ENCODE measurements at regions not wholly inside any gene's neighbourhood (a gene's known extent, or its start where the extent isn't known, plus 50 kb on each side); places are given as distances from the start of the nearest gene placed in this dataset.

DNA sequence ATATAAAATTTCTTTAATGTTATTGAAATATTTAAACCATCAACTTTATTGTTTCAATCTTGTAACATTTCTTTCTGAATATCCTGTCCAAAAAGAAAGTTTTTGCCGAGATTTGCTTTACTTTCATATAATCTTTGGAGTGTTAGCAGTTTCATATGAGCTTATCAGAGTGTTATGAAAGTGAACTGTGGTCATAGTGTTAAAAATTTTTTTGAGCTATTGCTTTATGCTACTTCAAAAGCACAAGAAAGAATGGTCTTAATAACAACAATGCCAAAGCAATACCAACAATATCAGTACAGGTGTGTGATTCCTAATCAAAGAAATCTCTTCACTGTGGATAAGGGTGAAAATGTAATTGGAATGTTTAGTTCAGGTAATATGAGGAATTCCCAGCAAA lies 1994.9 kb upstream of the FLRT2 start:
- Histone ChIP-seq H3K4me3 (ENCODE audit: low read length in 2 of 2) (no peak overlapping the region), H3K36me3 (ENCODE audit: control insufficient read depth in 2 of 2, insufficient read depth in 2 of 2, low read length in 1 of 2) (no peaks in the 10 kb centered on the region), H3K4me1 (ENCODE audit: control insufficient read depth in 2 of 2, insufficient read depth in 2 of 2, low read length in 2 of 2) (no peaks in the 10 kb centered on the region), H3K27ac (ENCODE audit: low read depth in 1 of 2, low read length in 1 of 2) (no peak overlapping the region), H3K27me3 (ENCODE audit: control insufficient read depth in 2 of 2, insufficient read depth in 1 of 2, low read length in 1 of 2) (no peaks in the 10 kb centered on the region), H3K9me3 (ENCODE audit: control insufficient read depth in 2 of 2, insufficient read depth in 1 of 2, low read length in 1 of 2) (no peaks in the 10 kb centered on the region)
- no peak for DNase-seq (ENCODE audit: low read depth in 6 of 9, low spot score in 9 of 9)
- WGBS: 49% methylated on average over 1 of the region's 1 CpG

DNA sequence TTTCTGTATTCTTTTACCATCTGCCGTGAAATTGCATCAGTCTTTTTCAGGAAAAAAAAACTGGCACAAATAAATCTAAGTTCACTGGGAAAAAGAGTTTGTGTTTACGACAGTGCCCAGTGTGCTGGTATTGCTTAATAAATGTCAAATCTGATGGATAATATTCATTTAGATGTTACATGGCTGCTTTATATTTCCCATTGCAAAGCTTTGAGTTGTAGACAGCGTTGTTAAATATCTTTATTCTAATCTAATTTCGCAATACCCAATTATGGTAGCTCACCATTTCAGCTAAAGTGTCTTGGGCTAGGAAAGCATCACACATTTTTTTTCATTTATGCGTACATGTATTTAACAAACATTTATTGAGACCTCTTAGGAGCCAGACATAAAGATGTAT lies 1994.5 kb upstream of the FLRT2 start:
- WGBS: 96% methylated on average over 5 of the region's 5 CpGs
- H3K27me3 ChIP-seq (ENCODE audit: control insufficient read depth in 2 of 2, insufficient read depth in 1 of 2, low read length in 1 of 2): no peaks in the 10 kb centered on the region
- H3K27ac ChIP-seq (ENCODE audit: low read depth in 1 of 2, low read length in 1 of 2): no peak overlapping the region
- H3K4me1 ChIP-seq (ENCODE audit: control insufficient read depth in 2 of 2, insufficient read depth in 2 of 2, low read length in 2 of 2): no peaks in the 10 kb centered on the region
- H3K36me3 ChIP-seq (ENCODE audit: control insufficient read depth in 2 of 2, insufficient read depth in 2 of 2, low read length in 1 of 2): no peaks in the 10 kb centered on the region
- H3K9me3 ChIP-seq (ENCODE audit: control insufficient read depth in 2 of 2, insufficient read depth in 1 of 2, low read length in 1 of 2): no peaks in the 10 kb centered on the region
- no peak overlapping the region for H3K4me3 ChIP-seq (ENCODE audit: low read length in 2 of 2)
- no peak for DNase-seq (ENCODE audit: low read depth in 6 of 9, low spot score in 9 of 9)

- 95% methylated on average over 13 of the region's 13 CpGs for WGBS
- DNase-seq (ENCODE audit: low read depth in 6 of 9, low spot score in 9 of 9): no peak
- H3K36me3 ChIP-seq (ENCODE audit: control insufficient read depth in 2 of 2, insufficient read depth in 2 of 2, low read length in 1 of 2): no peaks in the 10 kb centered on the region
- no peak overlapping the region for H3K4me3 ChIP-seq (ENCODE audit: low read length in 2 of 2)
- H3K9me3 ChIP-seq (ENCODE audit: control insufficient read depth in 2 of 2, insufficient read depth in 1 of 2, low read length in 1 of 2): peaks cover 0 to 9% of the 10 kb centered on the region in 2 donors
- H3K27me3 ChIP-seq (ENCODE audit: control insufficient read depth in 2 of 2, insufficient read depth in 1 of 2, low read length in 1 of 2): no peaks in the 10 kb centered on the region
- no peak overlapping the region for H3K27ac ChIP-seq (ENCODE audit: low read depth in 1 of 2, low read length in 1 of 2)
- no peaks in the 10 kb centered on the region for H3K4me1 ChIP-seq (ENCODE audit: control insufficient read depth in 2 of 2, insufficient read depth in 2 of 2, low read length in 2 of 2)
Observed at GRCh38 chr14:83541147-83541546, 1988.8 kb upstream of the FLRT2 start.

DNA sequence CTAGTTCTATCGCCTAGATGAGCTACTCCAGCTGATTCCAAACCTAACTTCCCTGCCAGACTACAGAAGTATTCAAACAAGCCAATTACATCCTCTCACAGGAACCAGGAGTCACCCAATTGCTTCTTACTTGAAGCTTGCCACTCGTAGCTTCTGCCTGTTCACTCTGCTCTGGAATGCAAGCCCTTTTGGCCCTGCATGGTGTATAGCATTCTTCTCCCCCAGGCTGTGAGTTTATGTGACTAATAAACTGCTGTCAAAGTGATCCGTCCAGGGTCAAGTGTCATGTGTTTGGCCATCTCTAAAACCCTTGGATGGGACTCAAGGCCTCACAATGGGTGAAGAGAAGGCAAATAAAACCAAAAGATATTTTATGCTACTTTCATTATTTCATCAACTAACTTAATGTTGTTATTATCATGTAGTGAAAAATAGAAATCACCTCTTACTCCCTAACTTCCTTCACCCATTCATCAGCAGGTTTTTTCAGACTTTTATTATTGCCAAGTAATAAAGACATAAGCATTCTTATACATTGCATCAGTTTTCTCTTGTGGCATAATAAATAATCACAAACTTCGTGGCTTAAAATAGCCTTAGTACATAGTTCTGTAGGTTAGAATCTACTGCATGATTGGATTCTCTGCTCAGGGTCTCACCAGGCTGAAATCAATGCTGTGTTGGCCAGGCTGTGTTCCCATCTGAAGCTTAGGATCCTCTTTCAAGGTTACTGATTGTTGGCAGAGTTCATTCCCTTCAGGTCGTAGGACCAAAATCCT lies 1981.7 kb upstream of the FLRT2 start:
- H3K27ac ChIP-seq (ENCODE audit: low read depth in 1 of 2, low read length in 1 of 2): no peak overlapping the region
- DNase-seq (ENCODE audit: low read depth in 6 of 9, low spot score in 9 of 9): no peak
- no peaks in the 10 kb centered on the region for H3K4me1 ChIP-seq (ENCODE audit: control insufficient read depth in 2 of 2, insufficient read depth in 2 of 2, low read length in 2 of 2)
- 82% methylated on average over 5 of the region's 5 CpGs for WGBS
- no peaks in the 10 kb centered on the region for H3K36me3 ChIP-seq (ENCODE audit: control insufficient read depth in 2 of 2, insufficient read depth in 2 of 2, low read length in 1 of 2)
- no peaks in the 10 kb centered on the region for H3K9me3 ChIP-seq (ENCODE audit: control insufficient read depth in 2 of 2, insufficient read depth in 1 of 2, low read length in 1 of 2)
- no peak overlapping the region for H3K4me3 ChIP-seq (ENCODE audit: low read length in 2 of 2)
- no peaks in the 10 kb centered on the region for H3K27me3 ChIP-seq (ENCODE audit: control insufficient read depth in 2 of 2, insufficient read depth in 1 of 2, low read length in 1 of 2)

GRCh38 chr14:83556065-83556464 lies 1973.9 kb upstream of the FLRT2 start:
- Histone ChIP-seq H3K9me3 (ENCODE audit: control insufficient read depth in 2 of 2, insufficient read depth in 1 of 2, low read length in 1 of 2) (peaks cover 0 to 5% of the 10 kb centered on the region in 2 donors), H3K4me1 (ENCODE audit: control insufficient read depth in 2 of 2, insufficient read depth in 2 of 2, low read length in 2 of 2) (no peaks in the 10 kb centered on the region), H3K27me3 (ENCODE audit: control insufficient read depth in 2 of 2, insufficient read depth in 1 of 2, low read length in 1 of 2) (no peaks in the 10 kb centered on the region), H3K36me3 (ENCODE audit: control insufficient read depth in 2 of 2, insufficient read depth in 2 of 2, low read length in 1 of 2) (no peaks in the 10 kb centered on the region), H3K27ac (ENCODE audit: low read depth in 1 of 2, low read length in 1 of 2) (no peak overlapping the region), H3K4me3 (ENCODE audit: low read length in 2 of 2) (no peak overlapping the region)
- no peak for DNase-seq (ENCODE audit: low read depth in 6 of 9, low spot score in 9 of 9)
- WGBS: 92% methylated on average over 2 of the region's 2 CpGs

- no peak for DNase-seq (ENCODE audit: low read depth in 6 of 9, low spot score in 9 of 9)
- H3K9me3 ChIP-seq (ENCODE audit: control insufficient read depth in 2 of 2, insufficient read depth in 1 of 2, low read length in 1 of 2): peaks cover 0 to 13% of the 10 kb centered on the region in 2 donors
- 95% methylated on average over 9 of the region's 9 CpGs for WGBS
- no peaks in the 10 kb centered on the region for H3K4me1 ChIP-seq (ENCODE audit: control insufficient read depth in 2 of 2, insufficient read depth in 2 of 2, low read length in 2 of 2)
- no peak overlapping the region for H3K27ac ChIP-seq (ENCODE audit: low read depth in 1 of 2, low read length in 1 of 2)
- no peak overlapping the region for H3K4me3 ChIP-seq (ENCODE audit: low read length in 2 of 2)
- H3K36me3 ChIP-seq (ENCODE audit: control insufficient read depth in 2 of 2, insufficient read depth in 2 of 2, low read length in 1 of 2): no peaks in the 10 kb centered on the region
- no peaks in the 10 kb centered on the region for H3K27me3 ChIP-seq (ENCODE audit: control insufficient read depth in 2 of 2, insufficient read depth in 1 of 2, low read length in 1 of 2)
Observed at GRCh38 chr14:83556746-83557453, 1973.0 kb upstream of the FLRT2 start.

GRCh38 chr14:83558946-83559345 lies 1971.0 kb upstream of the FLRT2 start:
- Histone ChIP-seq H3K4me1 (ENCODE audit: control insufficient read depth in 2 of 2, insufficient read depth in 2 of 2, low read length in 2 of 2) (no peaks in the 10 kb centered on the region), H3K9me3 (ENCODE audit: control insufficient read depth in 2 of 2, insufficient read depth in 1 of 2, low read length in 1 of 2) (peaks cover 0 to 13% of the 10 kb centered on the region in 2 donors), H3K4me3 (ENCODE audit: low read length in 2 of 2) (no peak overlapping the region), H3K36me3 (ENCODE audit: control insufficient read depth in 2 of 2, insufficient read depth in 2 of 2, low read length in 1 of 2) (no peaks in the 10 kb centered on the region), H3K27me3 (ENCODE audit: control insufficient read depth in 2 of 2, insufficient read depth in 1 of 2, low read length in 1 of 2) (no peaks in the 10 kb centered on the region), H3K27ac (ENCODE audit: low read depth in 1 of 2, low read length in 1 of 2) (no peak overlapping the region)
- no peak for DNase-seq (ENCODE audit: low read depth in 6 of 9, low spot score in 9 of 9)

GRCh38 chr14:83559721-83560120 lies 1970.2 kb upstream of the FLRT2 start:
- Histone ChIP-seq H3K4me1 (ENCODE audit: control insufficient read depth in 2 of 2, insufficient read depth in 2 of 2, low read length in 2 of 2) (no peaks in the 10 kb centered on the region), H3K27ac (ENCODE audit: low read depth in 1 of 2, low read length in 1 of 2) (no peak overlapping the region), H3K4me3 (ENCODE audit: low read length in 2 of 2) (no peak overlapping the region), H3K27me3 (ENCODE audit: control insufficient read depth in 2 of 2, insufficient read depth in 1 of 2, low read length in 1 of 2) (no peaks in the 10 kb centered on the region), H3K36me3 (ENCODE audit: control insufficient read depth in 2 of 2, insufficient read depth in 2 of 2, low read length in 1 of 2) (no peaks in the 10 kb centered on the region), H3K9me3 (ENCODE audit: control insufficient read depth in 2 of 2, insufficient read depth in 1 of 2, low read length in 1 of 2) (peaks cover 0 to 13% of the 10 kb centered on the region in 2 donors)
- no peak for DNase-seq (ENCODE audit: low read depth in 6 of 9, low spot score in 9 of 9)

GRCh38 chr14:83561261-83561660 lies 1968.7 kb upstream of the FLRT2 start:
- Histone ChIP-seq H3K36me3 (ENCODE audit: control insufficient read depth in 2 of 2, insufficient read depth in 2 of 2, low read length in 1 of 2) (no peaks in the 10 kb centered on the region), H3K27ac (ENCODE audit: low read depth in 1 of 2, low read length in 1 of 2) (no peak overlapping the region), H3K4me3 (ENCODE audit: low read length in 2 of 2) (no peak overlapping the region), H3K27me3 (ENCODE audit: control insufficient read depth in 2 of 2, insufficient read depth in 1 of 2, low read length in 1 of 2) (no peaks in the 10 kb centered on the region), H3K9me3 (ENCODE audit: control insufficient read depth in 2 of 2, insufficient read depth in 1 of 2, low read length in 1 of 2) (peaks cover 0 to 13% of the 10 kb centered on the region in 2 donors), H3K4me1 (ENCODE audit: control insufficient read depth in 2 of 2, insufficient read depth in 2 of 2, low read length in 2 of 2) (no peaks in the 10 kb centered on the region)
- WGBS: 97% methylated on average over 7 of the region's 7 CpGs
- DNase-seq (ENCODE audit: low read depth in 6 of 9, low spot score in 9 of 9): no peak

Data from thymus (tissue), 11 donors.